OCI-LY3 (cell line): ENCODE measurements at regions not wholly inside any gene's neighbourhood (a gene's known extent, or its start where the extent isn't known, plus 50 kb on each side); places are given as distances from the start of the nearest gene placed in this dataset.

Experiments used
- EZH2phosphoT487 ChIP-seq: fragments of 200-600 bp; shearing (Covaris generic); IDR thresholded peaks from 2 replicates; pipeline ENCODE4 v1.6.1; 2018; ENCODE audit warnings: antibody characterized with exemption, mixed run types, low read depth
- TF ChIP-seq, protein P1 (sequence below): fragments of 200-600, 300-600 bp; sonication (generic); IDR thresholded peaks from 2 replicates; pipeline ENCODE4 v1.5.1; 2014; ENCODE audit warnings: antibody characterized with exemption, low read length, low read depth

DNA sequence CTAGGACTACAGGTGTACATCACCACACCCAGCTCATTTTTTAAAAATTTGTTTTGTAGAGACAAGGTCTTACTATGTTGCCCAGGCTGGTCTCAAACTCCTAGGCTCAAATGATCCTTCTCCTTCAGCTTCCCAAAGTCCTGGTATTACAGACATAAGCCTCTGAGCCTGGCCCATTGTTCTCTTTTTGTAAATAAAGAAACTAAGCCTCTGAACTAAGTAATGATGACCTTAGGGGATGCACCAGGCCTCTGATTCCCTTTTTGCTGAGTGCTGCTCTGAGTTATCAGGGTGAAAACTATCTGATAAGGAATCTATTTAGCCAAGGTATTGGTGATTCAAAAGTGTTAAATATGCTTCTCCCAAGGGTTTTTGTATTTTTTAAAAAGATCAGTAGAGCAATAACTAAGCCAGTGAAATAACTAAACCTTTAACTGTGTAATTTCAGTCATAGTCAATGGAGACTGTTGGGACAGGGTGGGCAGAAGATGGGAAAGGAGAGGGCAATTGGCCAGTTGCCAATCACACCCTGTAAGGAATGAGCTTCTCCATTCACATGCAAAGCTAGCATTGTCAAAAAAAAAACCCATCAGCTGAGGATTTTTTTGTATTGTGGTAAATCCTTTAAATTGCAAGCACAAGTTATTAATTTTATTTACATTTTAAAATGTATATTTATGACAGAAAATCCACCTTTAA, 194.8 kb upstream of the PFN2 start:
- TF ChIP-seq, protein P1, sequence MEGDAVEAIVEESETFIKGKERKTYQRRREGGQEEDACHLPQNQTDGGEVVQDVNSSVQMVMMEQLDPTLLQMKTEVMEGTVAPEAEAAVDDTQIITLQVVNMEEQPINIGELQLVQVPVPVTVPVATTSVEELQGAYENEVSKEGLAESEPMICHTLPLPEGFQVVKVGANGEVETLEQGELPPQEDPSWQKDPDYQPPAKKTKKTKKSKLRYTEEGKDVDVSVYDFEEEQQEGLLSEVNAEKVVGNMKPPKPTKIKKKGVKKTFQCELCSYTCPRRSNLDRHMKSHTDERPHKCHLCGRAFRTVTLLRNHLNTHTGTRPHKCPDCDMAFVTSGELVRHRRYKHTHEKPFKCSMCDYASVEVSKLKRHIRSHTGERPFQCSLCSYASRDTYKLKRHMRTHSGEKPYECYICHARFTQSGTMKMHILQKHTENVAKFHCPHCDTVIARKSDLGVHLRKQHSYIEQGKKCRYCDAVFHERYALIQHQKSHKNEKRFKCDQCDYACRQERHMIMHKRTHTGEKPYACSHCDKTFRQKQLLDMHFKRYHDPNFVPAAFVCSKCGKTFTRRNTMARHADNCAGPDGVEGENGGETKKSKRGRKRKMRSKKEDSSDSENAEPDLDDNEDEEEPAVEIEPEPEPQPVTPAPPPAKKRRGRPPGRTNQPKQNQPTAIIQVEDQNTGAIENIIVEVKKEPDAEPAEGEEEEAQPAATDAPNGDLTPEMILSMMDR: no peak
- no peak for TF ChIP-seq EZH2phosphoT487
